A172 (cell line): ENCODE measurements at regions not wholly inside any gene's neighbourhood (a gene's known extent, or its start where the extent isn't known, plus 50 kb on each side); places are given as distances from the start of the nearest gene placed in this dataset.

Experiments
- DNase-seq: peaks from one replicate; pipeline ENCODE4 v3.0.0-alpha.2; 2015; ENCODE audit warnings: low spot score

DNA sequence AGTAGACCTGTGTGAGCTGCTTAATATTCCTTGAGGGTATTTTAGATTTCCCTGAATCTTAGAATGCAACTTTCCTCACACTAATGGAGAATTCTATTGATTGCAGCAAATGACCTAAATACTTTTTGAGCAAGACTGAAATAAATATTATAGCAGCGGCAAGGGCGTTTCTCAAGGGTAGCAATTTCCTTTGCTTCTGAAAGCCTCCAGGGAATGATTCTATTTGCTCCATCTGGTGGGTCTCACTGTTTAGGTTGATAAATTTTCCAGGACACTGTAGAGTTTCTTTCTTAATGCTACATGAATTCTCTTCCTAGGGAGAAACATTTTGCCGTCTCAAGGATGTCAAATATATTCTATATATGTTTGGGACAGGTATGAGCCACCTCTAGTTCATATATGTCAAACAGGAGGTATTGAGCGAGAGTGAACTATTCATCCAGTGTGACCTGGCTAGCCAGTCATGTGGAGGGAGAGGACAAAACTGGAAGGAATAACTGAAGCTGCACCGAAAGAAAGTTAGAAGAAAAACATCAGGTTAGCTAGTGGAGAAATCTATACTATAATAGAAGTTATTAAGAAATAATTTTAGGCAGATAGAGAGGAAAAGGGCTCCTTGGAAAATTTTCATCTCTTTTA lies 57.9 kb upstream of the FZD8 start:
- no peak for DNase-seq

DNA sequence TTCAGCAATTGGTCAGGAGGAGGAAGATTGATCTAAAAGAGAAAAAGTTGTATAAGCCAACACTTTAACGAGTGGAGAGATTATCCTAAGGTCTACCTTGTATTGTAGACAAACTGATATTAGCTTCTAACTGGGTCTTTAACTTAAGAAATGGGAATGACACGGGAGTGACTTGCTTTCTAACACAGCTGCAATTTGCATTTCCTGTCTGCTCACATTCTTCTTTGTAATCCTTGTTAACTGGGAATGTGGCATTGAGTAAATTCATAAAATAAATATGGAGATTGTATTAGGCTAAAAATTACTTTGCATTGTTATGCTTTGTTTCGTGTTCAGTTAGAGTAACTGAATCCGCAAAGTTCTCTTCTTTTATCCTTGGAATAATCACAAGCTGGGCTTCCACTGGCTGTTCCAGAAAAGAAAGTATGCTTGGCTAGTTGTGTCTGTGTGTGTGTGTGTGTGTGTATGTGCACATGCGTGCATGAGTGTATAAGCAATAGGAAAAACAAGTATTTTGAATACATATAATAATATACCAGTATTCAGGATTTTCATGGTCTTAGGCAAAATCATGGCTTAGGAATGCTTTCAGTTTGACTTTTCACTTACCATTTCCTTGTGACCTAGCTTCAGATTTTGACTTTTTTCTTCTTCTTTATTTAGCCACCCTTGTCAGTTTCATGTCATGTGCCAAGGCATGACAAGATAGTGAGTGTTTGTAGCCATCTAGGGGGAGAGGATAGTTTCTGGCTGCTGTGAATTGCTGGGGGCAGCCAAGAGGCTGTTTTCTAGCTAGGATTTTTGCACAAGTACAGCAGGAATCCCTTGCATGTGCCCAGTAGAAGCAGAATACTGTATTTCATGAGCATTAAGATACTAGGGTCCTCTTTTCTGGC lies 54.5 kb upstream of the FZD8 start:
- DNase-seq: no peak

DNA sequence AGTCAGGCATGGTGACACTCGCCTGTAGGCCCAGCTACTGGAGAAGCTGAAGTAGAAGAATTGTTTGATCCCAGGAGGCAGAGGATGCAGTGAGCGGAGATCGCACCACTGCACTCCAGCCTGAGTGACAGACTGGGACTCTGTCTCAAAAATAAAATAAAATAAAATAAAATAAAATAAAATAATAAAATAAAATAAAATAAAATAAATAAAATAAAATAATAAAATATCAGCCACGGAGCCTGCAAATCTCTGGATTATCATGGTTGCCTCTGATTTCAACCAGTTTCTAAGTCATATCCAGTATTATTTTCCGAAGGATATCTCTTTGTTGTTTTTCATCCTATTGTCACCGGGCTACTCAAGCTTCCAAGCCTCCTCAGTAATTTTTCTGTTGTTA lies 51.7 kb upstream of the FZD8 start:
- DNase-seq: no peak
